Chondrocyte (in vitro differentiated cells): ENCODE measurements at regions not wholly inside any gene's neighbourhood (a gene's known extent, or its start where the extent isn't known, plus 50 kb on each side); places are given as distances from the start of the nearest gene placed in this dataset.

ENCODE experiments used
- DNase-seq: peaks from one replicate; pipeline ENCODE4 v3.0.0; 2021; ENCODE audit warnings: mixed read lengths, low spot score
- H3K27ac Mint-ChIP-seq: one replicate; pipeline ENCODE4 v1.8.0; 2021; ENCODE audit warnings: mild to moderate bottlenecking, moderate library complexity, mixed read lengths; ENCODE audit not compliant: unreplicated experiment
- H3K27me3 Mint-ChIP-seq: 2 replicates; pipeline ENCODE4 v1.8.0; 2021; ENCODE audit warnings: low read depth, mixed read lengths
- H3K36me3 Mint-ChIP-seq: 2 replicates; pipeline ENCODE4 v1.8.0; 2021; ENCODE audit warnings: low read depth, mixed read lengths
- H3K4me1 Mint-ChIP-seq: 2 replicates; pipeline ENCODE4 v1.8.0; 2021; ENCODE audit warnings: low read depth, mild to moderate bottlenecking, mixed read lengths
- H3K4me3 Mint-ChIP-seq: one replicate; pipeline ENCODE4 v1.8.0; 2021; ENCODE audit warnings: mild to moderate bottlenecking, moderate library complexity, mixed read lengths; ENCODE audit not compliant: unreplicated experiment
- H3K9me3 Mint-ChIP-seq: 2 replicates; pipeline ENCODE4 v1.8.0; 2021; ENCODE audit warnings: low read depth, mixed read lengths
- CTCF ChIP-seq: fragments of 200-600 bp; sonication (generic); IDR thresholded peaks from 2 replicates; pipeline ENCODE4 v1.5.0; 2021; ENCODE audit warnings: antibody characterized with exemption, mild to moderate bottlenecking, moderate library complexity

- Mint-ChIP-seq H3K27ac (no peak overlapping the region), H3K9me3 (peaks cover 9% of the 10 kb centered on the region), H3K36me3 (no peaks in the 10 kb centered on the region), H3K4me1 (no peaks in the 10 kb centered on the region), H3K4me3 (no peak overlapping the region), H3K27me3 (peaks cover 3% of the 10 kb centered on the region)
- no peak for TF ChIP-seq CTCF
- DNase-seq: no peak
Observed at GRCh38 chr5:84791730-84792129, 407.1 kb upstream of the EDIL3 start.

GRCh38 chr5:84791138-84791537 lies 406.5 kb upstream of the EDIL3 start:
- Mint-ChIP-seq H3K27ac (no peak overlapping the region), H3K4me3 (no peak overlapping the region), H3K4me1 (no peaks in the 10 kb centered on the region), H3K27me3 (peaks cover 3% of the 10 kb centered on the region), H3K36me3 (no peaks in the 10 kb centered on the region), H3K9me3 (peaks cover 9% of the 10 kb centered on the region)
- TF ChIP-seq CTCF: no peak
- no peak for DNase-seq

GRCh38 chr5:84790406-84790805 lies 405.7 kb upstream of the EDIL3 start:
- Mint-ChIP-seq H3K36me3 (no peaks in the 10 kb centered on the region), H3K4me1 (no peaks in the 10 kb centered on the region), H3K27ac (no peak overlapping the region), H3K4me3 (no peak overlapping the region), H3K9me3 (peaks cover 9% of the 10 kb centered on the region), H3K27me3 (peaks cover 5% of the 10 kb centered on the region)
- DNase-seq: no peak
- TF ChIP-seq CTCF: no peak

GRCh38 chr5:84783003-84783402 lies 398.3 kb upstream of the EDIL3 start:
- no peak for DNase-seq
- TF ChIP-seq CTCF: no peak
- no peaks in the 10 kb centered on the region for H3K36me3 Mint-ChIP-seq
- H3K27ac Mint-ChIP-seq: no peak overlapping the region
- H3K4me3 Mint-ChIP-seq: no peak overlapping the region
- no peaks in the 10 kb centered on the region for H3K4me1 Mint-ChIP-seq
- no peaks in the 10 kb centered on the region for H3K9me3 Mint-ChIP-seq
- peaks cover 5% of the 10 kb centered on the region for H3K27me3 Mint-ChIP-seq

- Mint-ChIP-seq H3K4me3 (no peak overlapping the region), H3K9me3 (no peaks in the 10 kb centered on the region), H3K27me3 (no peaks in the 10 kb centered on the region), H3K4me1 (no peaks in the 10 kb centered on the region), H3K36me3 (no peaks in the 10 kb centered on the region), H3K27ac (no peak overlapping the region)
- DNase-seq: no peak
- no peak for TF ChIP-seq CTCF
Observed at GRCh38 chr5:84779186-84779585, 394.5 kb upstream of the EDIL3 start.
